ENCODE measurements at regions not wholly inside any gene's neighbourhood (a gene's known extent, or its start where the extent isn't known, plus 50 kb on each side); places are given as distances from the start of the nearest gene placed in this dataset.

DNA sequence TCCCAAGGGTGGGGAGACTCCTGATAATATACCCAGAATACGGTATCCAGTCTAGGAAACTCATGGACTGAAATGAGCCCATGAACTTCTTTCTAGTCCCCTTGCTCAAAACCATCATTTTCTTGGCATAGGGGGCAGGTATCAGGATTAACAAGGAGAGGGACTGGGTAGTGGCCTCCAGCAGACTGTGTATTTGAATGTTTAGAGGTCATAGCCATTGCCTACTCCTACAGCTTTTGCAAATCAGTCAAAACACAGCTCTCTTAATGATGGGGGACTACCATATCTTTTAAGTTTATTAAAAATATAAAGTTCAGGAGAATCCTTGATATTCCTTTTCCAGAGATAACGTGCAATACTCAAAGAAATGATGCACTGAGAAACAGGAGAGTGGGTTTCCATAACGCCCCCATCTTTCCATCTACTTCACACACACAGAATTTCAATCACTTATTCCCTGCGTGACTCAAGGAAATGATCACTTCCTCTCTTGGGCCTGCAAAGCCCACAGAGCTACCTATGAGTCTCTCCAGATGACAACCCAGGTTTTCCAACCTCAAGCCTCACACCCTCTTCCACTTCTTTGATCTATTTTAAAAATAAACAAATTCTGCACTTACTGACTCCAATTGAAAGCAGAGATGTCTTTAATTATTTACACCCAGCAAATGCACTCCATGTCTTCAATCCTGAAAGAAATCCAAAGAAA is 584.0 kb upstream of the LMCD1 start:
- TF ChIP-seq, protein P1, sequence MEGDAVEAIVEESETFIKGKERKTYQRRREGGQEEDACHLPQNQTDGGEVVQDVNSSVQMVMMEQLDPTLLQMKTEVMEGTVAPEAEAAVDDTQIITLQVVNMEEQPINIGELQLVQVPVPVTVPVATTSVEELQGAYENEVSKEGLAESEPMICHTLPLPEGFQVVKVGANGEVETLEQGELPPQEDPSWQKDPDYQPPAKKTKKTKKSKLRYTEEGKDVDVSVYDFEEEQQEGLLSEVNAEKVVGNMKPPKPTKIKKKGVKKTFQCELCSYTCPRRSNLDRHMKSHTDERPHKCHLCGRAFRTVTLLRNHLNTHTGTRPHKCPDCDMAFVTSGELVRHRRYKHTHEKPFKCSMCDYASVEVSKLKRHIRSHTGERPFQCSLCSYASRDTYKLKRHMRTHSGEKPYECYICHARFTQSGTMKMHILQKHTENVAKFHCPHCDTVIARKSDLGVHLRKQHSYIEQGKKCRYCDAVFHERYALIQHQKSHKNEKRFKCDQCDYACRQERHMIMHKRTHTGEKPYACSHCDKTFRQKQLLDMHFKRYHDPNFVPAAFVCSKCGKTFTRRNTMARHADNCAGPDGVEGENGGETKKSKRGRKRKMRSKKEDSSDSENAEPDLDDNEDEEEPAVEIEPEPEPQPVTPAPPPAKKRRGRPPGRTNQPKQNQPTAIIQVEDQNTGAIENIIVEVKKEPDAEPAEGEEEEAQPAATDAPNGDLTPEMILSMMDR (IDR thresholded peaks at IDR 0.05) = no peak
- TF ChIP-seq POLR2AphosphoS5 (IDR thresholded peaks at IDR 0.05) (no peak), POLR2A (IDR thresholded peaks at IDR 0.05) (no peak), EP300 (IDR thresholded peaks at IDR 0.05) (no peak)

All from stomach (tissue), 4 donors.